ENCODE measurements at regions not wholly inside any gene's neighbourhood (a gene's known extent, or its start where the extent isn't known, plus 50 kb on each side); places are given as distances from the start of the nearest gene placed in this dataset.

DNA sequence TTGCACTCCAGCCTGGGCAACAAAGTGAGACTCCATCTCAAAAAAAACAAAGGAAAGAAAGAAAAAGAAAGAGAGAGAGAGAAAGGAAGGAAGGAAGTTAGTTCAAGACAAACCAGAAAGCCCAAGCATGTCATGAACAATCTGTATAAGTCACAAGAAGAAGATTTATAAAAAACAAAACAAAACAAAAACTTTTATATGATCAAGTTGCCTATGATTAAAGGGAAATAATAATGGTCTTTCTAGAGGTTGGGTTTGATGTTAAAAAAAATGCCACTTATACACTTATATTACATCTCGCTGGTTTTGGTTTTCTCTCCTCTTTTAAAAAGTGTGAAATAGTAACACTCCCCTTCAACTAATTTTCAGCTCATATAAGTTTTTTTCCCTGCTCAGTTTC, 146.2 kb upstream of the CARMIL1 start:
- TF ChIP-seq, protein P1, sequence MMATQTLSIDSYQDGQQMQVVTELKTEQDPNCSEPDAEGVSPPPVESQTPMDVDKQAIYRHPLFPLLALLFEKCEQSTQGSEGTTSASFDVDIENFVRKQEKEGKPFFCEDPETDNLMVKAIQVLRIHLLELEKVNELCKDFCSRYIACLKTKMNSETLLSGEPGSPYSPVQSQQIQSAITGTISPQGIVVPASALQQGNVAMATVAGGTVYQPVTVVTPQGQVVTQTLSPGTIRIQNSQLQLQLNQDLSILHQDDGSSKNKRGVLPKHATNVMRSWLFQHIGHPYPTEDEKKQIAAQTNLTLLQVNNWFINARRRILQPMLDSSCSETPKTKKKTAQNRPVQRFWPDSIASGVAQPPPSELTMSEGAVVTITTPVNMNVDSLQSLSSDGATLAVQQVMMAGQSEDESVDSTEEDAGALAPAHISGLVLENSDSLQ (IDR thresholded peaks at IDR 0.05), result no peak
- DNase-seq (ENCODE audit: extremely low spot score), result no peak
- ChIA-PET CTCF (no interaction called here), POLR2A (no interaction called here)

DNA sequence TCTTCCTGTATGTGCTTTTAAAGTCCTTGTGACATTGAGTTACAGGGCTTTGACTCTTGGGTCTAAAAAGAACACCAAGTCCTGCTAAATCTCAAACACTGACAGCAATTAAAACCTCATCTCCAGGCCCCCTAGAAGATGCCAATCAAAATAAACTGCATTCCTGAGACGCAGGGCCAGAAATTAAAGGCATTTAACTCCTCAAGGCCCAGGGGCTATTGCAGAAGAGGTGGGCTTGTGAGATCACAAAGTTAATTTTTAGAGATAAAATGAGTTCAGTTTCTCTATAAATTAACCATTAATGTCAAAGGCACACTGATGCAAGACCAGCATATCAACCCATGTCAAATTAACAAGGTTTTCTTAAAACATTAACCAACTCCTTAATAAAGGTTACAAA, 145.6 kb upstream of the CARMIL1 start:
- no peak for TF ChIP-seq SP1 (IDR thresholded peaks at IDR 0.05)
- CTCF ChIA-PET, result no interaction called here
- POLR2A ChIA-PET, result no interaction called here
- DNase-seq (ENCODE audit: extremely low spot score), result no peak

DNA sequence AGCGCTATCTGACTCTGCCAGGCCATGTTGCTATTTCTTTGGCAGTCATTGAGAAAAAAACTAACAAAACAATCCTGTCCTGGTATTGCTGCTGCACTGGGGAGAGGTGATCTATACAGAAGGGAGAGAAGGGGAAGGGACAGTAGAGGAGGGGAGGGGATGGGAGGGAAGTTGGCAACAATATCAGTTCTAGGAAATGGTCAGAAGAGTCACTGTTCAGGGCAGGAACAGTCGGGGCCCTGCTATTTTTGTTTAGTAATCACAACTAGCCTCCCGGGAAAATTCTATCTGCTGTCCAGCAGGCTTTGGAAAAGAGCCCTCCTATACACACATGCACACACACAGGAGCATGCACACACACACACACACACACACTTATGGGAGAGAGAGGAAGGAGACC, 142.3 kb upstream of the CARMIL1 start:
- no peak for DNase-seq (ENCODE audit: extremely low spot score)
- ChIA-PET CTCF (no interaction called here), POLR2A (no interaction called here)
- TF ChIP-seq NFRKB (IDR thresholded peaks at IDR 0.05), result no peak
- TF ChIP-seq ARNT (IDR thresholded peaks at IDR 0.05), result no peak
- no peak for TF ChIP-seq BHLHE40 (IDR thresholded peaks at IDR 0.05; ENCODE audit: borderline replicate concordance)
- TF ChIP-seq ZNF384 (IDR thresholded peaks at IDR 0.05), result no peak
- TF ChIP-seq TARDBP (IDR thresholded peaks at IDR 0.05), result no peak
- no peak for TF ChIP-seq SUZ12 (IDR thresholded peaks at IDR 0.05)
- TF ChIP-seq LEF1 (IDR thresholded peaks at IDR 0.05; ENCODE audit: borderline replicate concordance), result no peak
- TF ChIP-seq FOXA1 (IDR thresholded peaks at IDR 0.05), result no peak
- TF ChIP-seq HDGF (IDR thresholded peaks at IDR 0.05; ENCODE audit: borderline replicate concordance), result no peak
- no peak for TF ChIP-seq SP1 (IDR thresholded peaks at IDR 0.05)
- TF ChIP-seq FOXM1 (IDR thresholded peaks at IDR 0.05; ENCODE audit: borderline replicate concordance), result no peak
- no peak for TF ChIP-seq ELF4 (IDR thresholded peaks at IDR 0.05)
- TF ChIP-seq, protein P1 (IDR thresholded peaks at IDR 0.05), result no peak
- no peak for TF ChIP-seq CTBP1 (IDR thresholded peaks at IDR 0.05; ENCODE audit: borderline replicate concordance)
- TF ChIP-seq L3MBTL2 (conservative IDR thresholded peaks at IDR 0.05), result no peak

DNA sequence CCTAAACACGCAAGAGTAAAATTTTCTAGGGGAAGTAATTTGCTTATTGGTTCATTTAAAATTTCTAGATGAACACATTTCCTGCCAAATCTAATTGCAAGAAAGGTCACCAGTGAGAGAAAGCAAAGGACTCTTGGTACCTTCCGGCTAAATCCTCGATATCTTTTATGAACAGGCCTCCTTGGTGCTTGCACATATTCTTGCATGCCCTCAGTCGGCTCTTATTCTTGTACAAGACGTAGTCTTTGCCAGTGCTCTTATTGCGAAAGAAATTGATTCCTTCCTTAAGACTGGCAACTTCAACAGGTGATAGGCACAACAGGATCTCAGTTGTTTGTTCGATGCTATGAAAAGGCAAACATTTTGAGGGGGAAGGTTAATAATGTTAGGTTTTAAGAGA, 141.7 kb upstream of the CARMIL1 start:
- POLR2A ChIA-PET, result no interaction called here
- TF ChIP-seq NFRKB (IDR thresholded peaks at IDR 0.05) (no peak), CTBP1 (IDR thresholded peaks at IDR 0.05; ENCODE audit: borderline replicate concordance) (no peak), SUZ12 (IDR thresholded peaks at IDR 0.05) (no peak), HDGF (IDR thresholded peaks at IDR 0.05; ENCODE audit: borderline replicate concordance) (no peak), SP1 (IDR thresholded peaks at IDR 0.05) (no peak), FOXA1 (IDR thresholded peaks at IDR 0.05) (no peak), BHLHE40 (IDR thresholded peaks at IDR 0.05; ENCODE audit: borderline replicate concordance) (no peak), FOXM1 (IDR thresholded peaks at IDR 0.05; ENCODE audit: borderline replicate concordance) (no peak), FOXK2 (IDR thresholded peaks at IDR 0.05) (no peak), TARDBP (IDR thresholded peaks at IDR 0.05) (no peak), ARNT (IDR thresholded peaks at IDR 0.05) (no peak), ZNF384 (IDR thresholded peaks at IDR 0.05) (no peak), LEF1 (IDR thresholded peaks at IDR 0.05; ENCODE audit: borderline replicate concordance) (no peak), ELF4 (IDR thresholded peaks at IDR 0.05) (no peak)
- TF ChIP-seq, protein P1 (IDR thresholded peaks at IDR 0.05), result no peak
- no peak for DNase-seq (ENCODE audit: extremely low spot score)
- CTCF ChIA-PET, result interaction anchor here (0.6 kb wide), 1 partner anchor 28 kb away, joined by 3 read pairs; no protein-coding TSS in a partner anchor

DNA sequence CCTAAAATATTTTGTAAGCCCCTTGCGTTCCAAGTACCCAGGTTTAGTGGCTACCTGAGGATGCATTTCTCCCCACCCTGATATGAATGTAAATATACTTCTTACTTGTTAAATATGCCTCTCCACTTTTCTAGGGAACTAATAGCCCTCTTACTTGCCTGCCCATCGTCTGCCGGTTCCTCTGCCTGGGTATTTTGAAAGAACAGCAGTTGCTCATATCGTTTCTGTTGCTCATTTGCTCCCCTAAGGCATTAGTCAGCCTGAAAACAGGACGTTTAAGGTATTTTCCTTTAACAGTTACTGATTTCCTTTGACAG, 141.3 kb upstream of the CARMIL1 start:
- ChIA-PET POLR2A (no interaction called here), CTCF (interaction anchor here (0.6 kb wide), 1 partner anchor 27 kb away, joined by 3 read pairs; no protein-coding TSS in a partner anchor)
- no peak for DNase-seq (ENCODE audit: extremely low spot score)
- TF ChIP-seq HDGF (IDR thresholded peaks at IDR 0.05; ENCODE audit: borderline replicate concordance) (no peak), LEF1 (IDR thresholded peaks at IDR 0.05; ENCODE audit: borderline replicate concordance) (no peak), L3MBTL2 (conservative IDR thresholded peaks at IDR 0.05) (no peak)
- TF ChIP-seq, protein P1 (IDR thresholded peaks at IDR 0.05), result no peak

DNA sequence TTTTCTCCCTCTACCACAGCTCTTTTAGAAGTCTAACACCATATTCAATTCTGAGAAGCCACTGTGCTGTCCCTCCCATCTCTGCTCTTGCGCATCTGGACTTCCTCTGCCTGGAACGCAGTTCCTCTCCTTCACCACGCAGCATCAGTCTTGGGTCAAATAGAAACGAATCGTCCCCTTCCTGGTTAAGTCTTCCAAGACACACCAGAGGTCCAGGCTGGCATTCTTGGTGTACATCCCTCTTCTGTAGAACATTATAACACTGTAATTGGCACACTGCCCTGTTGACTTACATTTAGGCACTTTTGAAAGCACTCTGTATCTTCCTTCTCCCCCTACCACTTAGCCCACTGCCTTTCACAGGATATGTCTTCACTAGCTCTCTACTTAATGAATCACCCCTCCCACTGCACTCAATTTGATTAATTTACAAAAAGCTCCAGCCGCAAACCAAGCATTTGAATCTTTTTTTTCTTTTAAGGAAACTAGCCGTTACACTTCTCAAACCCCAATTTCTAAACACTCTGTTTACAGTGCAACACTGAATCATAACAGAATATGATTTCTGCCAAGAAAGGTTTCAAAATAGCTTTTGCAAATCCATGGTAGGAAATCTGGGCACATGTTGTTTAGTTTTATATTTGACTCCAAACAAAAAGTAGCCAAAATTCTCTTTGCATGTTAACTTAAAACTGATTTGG, 140.8 kb upstream of the CARMIL1 start:
- POLR2A ChIA-PET, result no interaction called here
- CTCF ChIA-PET, result interaction anchor here (0.6 kb wide), 1 partner anchor 27 kb away, joined by 3 read pairs; no protein-coding TSS in a partner anchor
- TF ChIP-seq ARNT (IDR thresholded peaks at IDR 0.05) (no peak), SP1 (IDR thresholded peaks at IDR 0.05) (no peak), HDGF (IDR thresholded peaks at IDR 0.05; ENCODE audit: borderline replicate concordance) (no peak), L3MBTL2 (conservative IDR thresholded peaks at IDR 0.05) (no peak), NFRKB (IDR thresholded peaks at IDR 0.05) (no peak), FOXK2 (IDR thresholded peaks at IDR 0.05) (no peak), ZNF384 (IDR thresholded peaks at IDR 0.05) (no peak), SUZ12 (IDR thresholded peaks at IDR 0.05) (no peak), LEF1 (IDR thresholded peaks at IDR 0.05; ENCODE audit: borderline replicate concordance) (no peak), FOXM1 (IDR thresholded peaks at IDR 0.05; ENCODE audit: borderline replicate concordance) (no peak), TARDBP (IDR thresholded peaks at IDR 0.05) (no peak), BHLHE40 (IDR thresholded peaks at IDR 0.05; ENCODE audit: borderline replicate concordance) (no peak)
- TF ChIP-seq, protein P1 (IDR thresholded peaks at IDR 0.05), result no peak
- DNase-seq (ENCODE audit: extremely low spot score), result no peak
